HCT116 (cell line): ENCODE measurements at regions not wholly inside any gene's neighbourhood (a gene's known extent, or its start where the extent isn't known, plus 50 kb on each side); places are given as distances from the start of the nearest gene placed in this dataset.

ENCODE experiments used
- EZH2 ChIP-seq: fragments of 200-600 bp; sonication (generic); IDR thresholded peaks from 2 replicates; pipeline ENCODE4 v1.6.1; 2017; ENCODE audit warnings: antibody characterized with exemption, mixed run types
- JUND ChIP-seq: IDR thresholded peaks from 2 replicates; pipeline ENCODE4 v1.6.1; 2012
- POLR2A ChIP-seq: IDR thresholded peaks from 2 replicates; pipeline ENCODE4 v1.7.0; 2011; ENCODE audit warnings: borderline replicate concordance; ENCODE audit not compliant: insufficient read depth, insufficient read length; ENCODE audit errors: extremely low read depth
- POLR2AphosphoS5 ChIP-seq: IDR thresholded peaks from 2 replicates; pipeline ENCODE4 v1.6.1; 2011; ENCODE audit warnings: mild to moderate bottlenecking, low read depth, low read length, moderate library complexity
- SIN3A ChIP-seq: IDR thresholded peaks from 2 replicates; pipeline ENCODE4 v1.6.1; 2012; ENCODE audit warnings: low read depth
- SRF ChIP-seq: IDR thresholded peaks from 2 replicates; pipeline ENCODE4 v1.6.1; 2012; ENCODE audit warnings: low read depth
- ZFX ChIP-seq: fragments of 450-650 bp; IDR thresholded peaks from 2 replicates; pipeline ENCODE4 v1.6.1; 2017
- TF ChIP-seq, protein P1 (sequence below), 3 experiments: fragments of 200-600 bp in 1 of 3; sonication (generic) in 1 of 3; IDR thresholded peaks in 2 of 3; conservative IDR thresholded peaks in 1 of 3; 2 replicates each; pipeline ENCODE4 v1.5.1; 2012 to 2017; ENCODE audit warnings: low read depth in 2 of 3, low read length in 2 of 3, antibody characterized with exemption in 1 of 3, borderline replicate concordance in 1 of 3, control low read depth in 1 of 3, mild to moderate bottlenecking in 1 of 3, mixed read lengths in 1 of 3, mixed run types in 1 of 3, moderate library complexity in 1 of 3; ENCODE audit not compliant: insufficient read depth in 1 of 3
- TF ChIP-seq, protein P2 (sequence below): IDR thresholded peaks from 2 replicates; pipeline ENCODE4 v1.6.1; 2012

DNA sequence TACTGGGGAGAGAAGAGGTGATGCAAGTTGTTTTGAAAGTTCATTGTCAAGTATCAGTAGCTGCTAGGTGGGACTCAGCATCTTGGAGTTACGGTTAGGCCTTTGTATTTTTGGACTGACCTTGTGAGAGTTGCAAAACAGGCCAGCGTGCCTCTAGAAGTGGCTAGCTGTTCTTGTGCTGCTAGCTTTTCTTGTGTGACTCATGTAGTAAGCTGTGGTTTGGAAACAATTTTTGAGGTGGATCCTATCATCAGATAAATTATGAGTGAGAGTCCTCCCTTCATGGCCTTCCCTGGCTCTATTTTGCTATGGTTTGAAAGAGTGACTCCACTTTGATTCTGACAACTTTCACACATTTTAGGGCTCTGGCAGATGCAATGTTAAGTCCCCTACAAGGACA, 409.2 kb upstream of the HS6ST1 start:
- TF ChIP-seq, protein P1, sequence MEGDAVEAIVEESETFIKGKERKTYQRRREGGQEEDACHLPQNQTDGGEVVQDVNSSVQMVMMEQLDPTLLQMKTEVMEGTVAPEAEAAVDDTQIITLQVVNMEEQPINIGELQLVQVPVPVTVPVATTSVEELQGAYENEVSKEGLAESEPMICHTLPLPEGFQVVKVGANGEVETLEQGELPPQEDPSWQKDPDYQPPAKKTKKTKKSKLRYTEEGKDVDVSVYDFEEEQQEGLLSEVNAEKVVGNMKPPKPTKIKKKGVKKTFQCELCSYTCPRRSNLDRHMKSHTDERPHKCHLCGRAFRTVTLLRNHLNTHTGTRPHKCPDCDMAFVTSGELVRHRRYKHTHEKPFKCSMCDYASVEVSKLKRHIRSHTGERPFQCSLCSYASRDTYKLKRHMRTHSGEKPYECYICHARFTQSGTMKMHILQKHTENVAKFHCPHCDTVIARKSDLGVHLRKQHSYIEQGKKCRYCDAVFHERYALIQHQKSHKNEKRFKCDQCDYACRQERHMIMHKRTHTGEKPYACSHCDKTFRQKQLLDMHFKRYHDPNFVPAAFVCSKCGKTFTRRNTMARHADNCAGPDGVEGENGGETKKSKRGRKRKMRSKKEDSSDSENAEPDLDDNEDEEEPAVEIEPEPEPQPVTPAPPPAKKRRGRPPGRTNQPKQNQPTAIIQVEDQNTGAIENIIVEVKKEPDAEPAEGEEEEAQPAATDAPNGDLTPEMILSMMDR (IDR thresholded peaks at IDR 0.05 in 2 of 3, conservative IDR thresholded peaks at IDR 0.05 in 1 of 3; ENCODE audit: borderline replicate concordance in 1 of 3, insufficient read depth in 1 of 3, low read depth in 2 of 3, low read length in 2 of 3): no peak
- no peak for TF ChIP-seq JUND
- no peak for TF ChIP-seq ZFX
- TF ChIP-seq SIN3A: no peak
- no peak for TF ChIP-seq EZH2
- TF ChIP-seq POLR2A: no peak
- TF ChIP-seq SRF: no peak
- TF ChIP-seq, protein P2, sequence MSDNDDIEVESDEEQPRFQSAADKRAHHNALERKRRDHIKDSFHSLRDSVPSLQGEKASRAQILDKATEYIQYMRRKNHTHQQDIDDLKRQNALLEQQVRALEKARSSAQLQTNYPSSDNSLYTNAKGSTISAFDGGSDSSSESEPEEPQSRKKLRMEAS: no peak
- TF ChIP-seq POLR2AphosphoS5: no peak
